Trophoblast cell (in vitro differentiated cells and primary cell): ENCODE measurements at regions not wholly inside any gene's neighbourhood (a gene's known extent, or its start where the extent isn't known, plus 50 kb on each side); places are given as distances from the start of the nearest gene placed in this dataset.
"Not testable (repeated sequence)": the region's sequence is repeated elsewhere in the genome, so short reads cannot be mapped to it uniquely, and the experiment has no call there.

Source experiments
- DNase-seq, 2 donors: peaks; one replicate each; pipeline ENCODE4 v3.0.0-alpha.2; 2016
- H2AFZ ChIP-seq: 2 replicates; pipeline ENCODE4 v1.6.1; 2013; ENCODE audit warnings: low read length, moderate library complexity, mild to moderate bottlenecking; ENCODE audit not compliant: insufficient read depth, poor library complexity
- H2AK5ac ChIP-seq: 2 replicates; pipeline ENCODE4 v1.6.1; 2013; ENCODE audit warnings: mild to moderate bottlenecking, low read length
- H2BK120ac ChIP-seq: 2 replicates; pipeline ENCODE4 v1.6.1; 2013; ENCODE audit warnings: low read length, mild to moderate bottlenecking, moderate library complexity; ENCODE audit not compliant: insufficient read depth, poor library complexity
- H2BK12ac ChIP-seq: 2 replicates; pipeline ENCODE4 v1.6.1; 2013; ENCODE audit warnings: mild to moderate bottlenecking, low read length, moderate library complexity
- H2BK5ac ChIP-seq: 2 replicates; pipeline ENCODE4 v1.6.1; 2013; ENCODE audit warnings: low read length, low read depth, moderate library complexity, mild to moderate bottlenecking; ENCODE audit not compliant: poor library complexity
- H3K14ac ChIP-seq: 2 replicates; pipeline ENCODE4 v1.6.1; 2013; ENCODE audit warnings: mild to moderate bottlenecking, low read length
- H3K18ac ChIP-seq: 2 replicates; pipeline ENCODE4 v1.6.1; 2013; ENCODE audit warnings: mild to moderate bottlenecking, low read length
- H3K23ac ChIP-seq: 2 replicates; pipeline ENCODE4 v1.6.1; 2013; ENCODE audit warnings: low read length
- H3K27ac ChIP-seq: 2 replicates; pipeline ENCODE4 v1.5.1; 2013; ENCODE audit warnings: low read depth, mild to moderate bottlenecking, inconsistent platforms, low read length, moderate library complexity
- H3K27me3 ChIP-seq: 2 replicates; pipeline ENCODE4 v1.6.1; 2013; ENCODE audit warnings: inconsistent platforms, mild to moderate bottlenecking, low read length, moderate library complexity; ENCODE audit not compliant: insufficient read depth
- H3K36me3 ChIP-seq, 2 experiments: 1 replicate in 1 of 2; 2 replicates in 1 of 2; pipeline ENCODE4 v1.6.1; 2013; ENCODE audit warnings: low read length in 2 of 2, mild to moderate bottlenecking in 2 of 2, moderate library complexity in 1 of 2; ENCODE audit not compliant: insufficient read depth in 2 of 2, control insufficient read depth in 1 of 2
- H3K4ac ChIP-seq: 2 replicates; pipeline ENCODE4 v1.6.1; 2013; ENCODE audit warnings: low read depth, mild to moderate bottlenecking, low read length, moderate library complexity
- H3K4me1 ChIP-seq, 2 experiments: 1 replicate in 1 of 2; 2 replicates in 1 of 2; pipeline ENCODE4 v1.6.1; 2013; ENCODE audit warnings: low read length in 2 of 2, mild to moderate bottlenecking in 2 of 2, moderate library complexity in 1 of 2; ENCODE audit not compliant: insufficient read depth in 2 of 2, control insufficient read depth in 1 of 2
- H3K4me2 ChIP-seq: 2 replicates; pipeline ENCODE4 v1.6.1; 2013; ENCODE audit warnings: inconsistent platforms, mild to moderate bottlenecking, low read length, moderate library complexity
- H3K4me3 ChIP-seq: 2 replicates; pipeline ENCODE4 v1.5.1; 2013; ENCODE audit warnings: mild to moderate bottlenecking, low read depth, low read length, inconsistent platforms
- H3K79me1 ChIP-seq: one replicate; pipeline ENCODE4 v1.6.1; 2013; ENCODE audit warnings: low read length
- H3K79me2 ChIP-seq: 2 replicates; pipeline ENCODE4 v1.6.1; 2013; ENCODE audit warnings: low read length, mild to moderate bottlenecking; ENCODE audit not compliant: control insufficient read depth, insufficient read depth, poor library complexity
- H3K9ac ChIP-seq: 2 replicates; pipeline ENCODE4 v1.6.1; 2013; ENCODE audit warnings: mild to moderate bottlenecking, low read length
- H3K9me3 ChIP-seq: 2 replicates; pipeline ENCODE4 v1.6.1; 2013; ENCODE audit warnings: low read depth, mild to moderate bottlenecking, control low read depth, inconsistent platforms, low read length; ENCODE audit not compliant: insufficient read depth
- H4K12ac ChIP-seq: 2 replicates; pipeline ENCODE4 v1.6.1; 2013; ENCODE audit warnings: low read depth, mild to moderate bottlenecking, low read length, moderate library complexity
- H4K8ac ChIP-seq: 2 replicates; pipeline ENCODE4 v1.6.1; 2013; ENCODE audit warnings: low read depth, mild to moderate bottlenecking, low read length, moderate library complexity
- H4K91ac ChIP-seq: one replicate; pipeline ENCODE4 v1.6.1; 2013; ENCODE audit warnings: low read depth, mild to moderate bottlenecking, low read length, moderate library complexity
- WGBS: extraction: QIAGEN DNeasy Blood & Tissue Kit; methylation state at CpG from one replicate; pipeline ENCODE4 v1.1.7; 2013; ENCODE audit warnings: missing lambda C conversion rate; ENCODE audit not compliant: insufficient read length, insufficient coverage; ENCODE audit errors: extremely low coverage; 5-methylcytosine and 5-hydroxymethylcytosine counted together

DNA sequence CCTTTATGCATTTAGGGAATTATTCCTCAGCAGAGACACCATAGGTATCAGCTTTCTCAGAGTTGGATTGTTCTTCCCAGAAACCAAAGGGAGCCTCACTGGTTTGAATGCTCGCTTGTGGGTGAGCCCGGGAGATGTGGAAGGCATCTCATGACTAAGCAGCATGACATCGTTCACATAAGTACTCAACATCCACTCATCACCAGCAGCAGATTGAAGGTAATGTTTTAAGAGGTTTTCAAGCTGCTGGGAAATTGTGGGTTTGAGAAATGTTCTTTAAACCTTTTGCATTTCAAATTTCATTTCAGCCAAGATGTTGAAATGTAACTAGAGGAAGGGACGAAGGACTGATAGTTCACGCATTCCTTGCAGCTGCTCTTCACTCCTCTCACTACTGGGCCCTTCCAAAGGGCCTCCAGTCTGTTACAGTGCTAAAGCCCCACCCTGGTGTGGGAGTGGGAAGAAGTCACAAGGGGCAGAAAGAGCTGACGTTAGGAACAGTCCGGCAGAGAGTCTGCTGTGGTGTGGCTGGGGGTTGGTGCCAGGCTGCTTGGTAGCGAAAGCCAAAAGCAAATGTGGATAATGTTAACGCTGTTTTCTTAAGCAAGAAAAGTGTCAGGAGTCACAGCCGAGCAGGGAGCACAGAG is 324.5 kb upstream of the EPHA4 start:
- H3K79me1 ChIP-seq, result no peaks in the 10 kb centered on the region
- H3K79me2 ChIP-seq, result no peaks in the 10 kb centered on the region
- H4K91ac ChIP-seq, result no peak overlapping the region
- H3K23ac ChIP-seq, result no peak overlapping the region
- H3K4me2 ChIP-seq, result no peak overlapping the region
- no peak overlapping the region for H3K4ac ChIP-seq
- H2BK5ac ChIP-seq, result no peak overlapping the region
- DNase-seq, result no peak
- no peak overlapping the region for H3K27ac ChIP-seq
- H3K9me3 ChIP-seq, result no peaks in the 10 kb centered on the region
- H2BK120ac ChIP-seq, result no peak overlapping the region
- H3K27me3 ChIP-seq, result no peaks in the 10 kb centered on the region
- H3K9ac ChIP-seq, result no peak overlapping the region
- no peak overlapping the region for H2BK12ac ChIP-seq
- H3K4me1 ChIP-seq, result peaks cover 0 to 2% of the 10 kb centered on the region in 2 experiments
- no CpG with 5 or more reads among the region's 10 CpGs for WGBS
- H2AFZ ChIP-seq, result no peak overlapping the region
- no peaks in the 10 kb centered on the region for H3K36me3 ChIP-seq
- no peak overlapping the region for H2AK5ac ChIP-seq
- no peak overlapping the region for H4K8ac ChIP-seq
- no peak overlapping the region for H4K12ac ChIP-seq
- no peak overlapping the region for H3K14ac ChIP-seq
- H3K4me3 ChIP-seq, result no peak overlapping the region
- no peak overlapping the region for H3K18ac ChIP-seq

DNA sequence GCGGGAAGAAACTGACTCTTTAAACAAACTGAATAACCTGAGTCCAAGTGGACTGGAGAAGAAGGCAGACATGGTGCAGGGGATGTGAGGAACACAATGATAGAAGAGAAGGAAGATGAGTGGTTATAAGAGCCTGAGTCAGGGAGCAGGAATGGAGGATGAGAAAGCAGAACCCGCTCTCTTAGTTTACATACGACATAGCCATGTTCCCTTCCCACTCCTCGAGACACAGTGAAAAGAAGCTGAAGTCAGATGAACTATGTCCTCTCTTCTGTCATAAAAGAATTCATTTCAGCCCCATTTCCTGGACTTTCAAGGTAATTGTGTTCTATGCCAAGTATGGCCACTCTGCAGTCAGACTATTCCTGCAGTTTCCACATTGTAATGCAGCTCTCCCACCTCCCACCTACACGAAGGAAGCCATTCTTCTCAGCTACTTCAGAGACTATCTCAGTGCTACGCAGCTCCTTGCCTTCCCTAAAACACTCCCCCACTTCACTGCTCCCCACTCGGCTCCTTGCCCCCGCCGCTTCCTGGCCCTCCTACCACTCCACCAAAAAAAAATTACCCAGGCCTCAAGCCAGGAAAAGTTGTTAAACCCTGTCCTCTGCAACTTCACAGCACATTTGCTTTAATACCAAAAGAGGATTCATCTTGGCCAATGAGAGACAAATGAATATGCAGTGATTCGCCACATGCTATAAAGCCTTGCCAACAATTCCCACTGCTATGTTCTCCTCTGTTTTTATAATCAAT is 323.4 kb upstream of the EPHA4 start:
- Histone ChIP-seq H3K9me3 (no peaks in the 10 kb centered on the region), H3K9ac (no peak overlapping the region), H2AFZ (no peak overlapping the region), H2BK120ac (no peak overlapping the region), H3K79me2 (no peaks in the 10 kb centered on the region), H4K12ac (no peak overlapping the region), H2AK5ac (no peak overlapping the region), H3K27me3 (no peaks in the 10 kb centered on the region), H3K23ac (peak overlapping the region; percentile 94), H3K4me2 (no peak overlapping the region), H3K36me3 (no peaks in the 10 kb centered on the region), H2BK12ac (no peak overlapping the region), H3K4ac (no peak overlapping the region), H4K91ac (no peak overlapping the region), H4K8ac (no peak overlapping the region), H3K18ac (no peak overlapping the region), H3K4me1 (peaks cover 0 to 2% of the 10 kb centered on the region in 2 experiments), H3K79me1 (no peaks in the 10 kb centered on the region), H3K27ac (no peak overlapping the region), H3K4me3 (no peak overlapping the region), H3K14ac (no peak overlapping the region), H2BK5ac (no peak overlapping the region)
- no CpG with 5 or more reads among the region's 10 CpGs for WGBS
- no peak for DNase-seq

DNA sequence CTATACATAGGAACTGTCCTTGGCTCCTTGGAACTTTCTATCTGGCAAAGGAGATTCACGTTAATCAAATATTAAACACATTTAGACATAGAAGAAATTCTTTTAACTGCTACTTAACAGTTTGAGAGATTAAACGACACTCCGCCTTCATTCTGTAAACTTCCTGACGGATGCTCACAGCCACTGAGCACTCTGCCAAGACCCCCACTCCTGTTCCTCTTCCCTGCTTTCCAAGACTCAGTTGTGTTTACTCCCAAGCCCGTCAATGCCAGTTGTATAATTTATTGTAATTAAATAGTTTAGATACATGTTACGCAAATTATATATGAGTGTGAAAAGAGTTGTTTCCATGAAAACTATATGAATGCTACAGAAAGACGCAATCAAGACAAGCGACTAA is 321.4 kb upstream of the EPHA4 start:
- Histone ChIP-seq H4K91ac (no peak overlapping the region), H3K9me3 (no peaks in the 10 kb centered on the region), H2BK5ac (no peak overlapping the region), H3K27ac (no peak overlapping the region), H3K18ac (no peak overlapping the region), H3K4ac (no peak overlapping the region), H3K4me1 (peaks cover 0 to 2% of the 10 kb centered on the region in 2 experiments), H3K27me3 (no peaks in the 10 kb centered on the region), H3K4me2 (no peak overlapping the region), H2AFZ (no peak overlapping the region), H4K8ac (no peak overlapping the region), H4K12ac (no peak overlapping the region), H2BK120ac (no peak overlapping the region), H3K9ac (no peak overlapping the region), H3K23ac (no peak overlapping the region), H3K4me3 (no peak overlapping the region), H3K14ac (no peak overlapping the region), H3K79me2 (no peaks in the 10 kb centered on the region), H2AK5ac (no peak overlapping the region), H3K79me1 (no peaks in the 10 kb centered on the region), H2BK12ac (no peak overlapping the region), H3K36me3 (no peaks in the 10 kb centered on the region)
- no CpG with 5 or more reads among the region's 8 CpGs for WGBS
- DNase-seq, result no peak

DNA sequence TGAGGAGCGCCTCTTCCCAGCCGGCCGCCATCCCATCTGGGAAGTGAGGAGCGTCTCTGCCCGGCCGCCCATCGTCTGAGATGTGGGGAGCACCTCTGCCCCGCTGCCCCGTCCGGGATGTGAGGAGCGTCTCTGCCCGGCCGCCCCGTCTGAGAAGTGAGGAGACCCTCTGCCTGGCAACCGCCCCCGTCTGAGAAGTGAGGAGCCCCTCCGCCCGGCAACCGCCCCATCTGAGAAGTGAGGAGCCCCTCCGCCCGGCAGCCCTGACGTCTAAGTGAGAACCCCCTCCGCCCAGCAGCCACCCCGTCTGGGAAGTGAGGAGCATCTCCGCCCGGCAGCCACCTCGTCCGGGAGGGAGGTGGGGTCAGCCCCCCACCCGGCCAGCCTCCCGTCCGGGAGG is 319.9 kb upstream of the EPHA4 start:
- H3K4me1 ChIP-seq, H2BK120ac ChIP-seq, H2BK5ac ChIP-seq, H3K18ac ChIP-seq, H3K4me2 ChIP-seq, H3K4me3 ChIP-seq, H3K36me3 ChIP-seq, H2AK5ac ChIP-seq, H3K14ac ChIP-seq, H3K27me3 ChIP-seq, H3K23ac ChIP-seq, H3K4ac ChIP-seq, H3K9me3 ChIP-seq, H3K27ac ChIP-seq, H3K79me1 ChIP-seq, H2AFZ ChIP-seq, H4K91ac ChIP-seq, H3K79me2 ChIP-seq, H2BK12ac ChIP-seq, H4K8ac ChIP-seq, H3K9ac ChIP-seq, DNase-seq, H4K12ac ChIP-seq: not testable (repeated sequence)
- no CpG with 5 or more reads among the region's 31 CpGs for WGBS
